ENCODE measurements at regions not wholly inside any gene's neighbourhood (a gene's known extent, or its start where the extent isn't known, plus 50 kb on each side); places are given as distances from the start of the nearest gene placed in this dataset.

DNA sequence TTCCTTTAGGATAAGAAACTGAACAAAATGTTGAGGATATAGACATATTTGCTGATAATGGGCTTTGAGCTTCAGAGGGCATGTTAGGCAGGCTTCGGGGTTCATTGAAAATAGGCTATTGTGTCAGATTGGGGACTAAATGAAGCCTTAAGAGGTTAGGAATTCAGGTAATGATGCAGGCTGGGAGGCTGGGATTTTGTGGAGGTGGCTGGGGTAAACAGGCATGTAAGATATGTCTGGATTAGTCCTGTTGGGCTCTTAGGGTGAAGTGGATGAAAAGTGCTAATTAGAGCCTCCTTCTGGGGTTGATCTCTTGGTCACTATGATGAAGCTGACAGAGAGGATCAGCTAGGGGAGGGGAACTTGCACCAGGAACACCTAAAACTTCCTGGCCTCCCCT lies 80.2 kb upstream of the ESX1 start:
- H3K27ac ChIP-seq (ENCODE audit: low read depth in 1 of 2, low read length in 2 of 2), result no peak overlapping the region
- no peaks in the 10 kb centered on the region for H3K4me1 Mint-ChIP-seq (ENCODE audit: low read depth)
- no peak overlapping the region for H3K4me3 ChIP-seq (ENCODE audit: low read length)
- no peaks in the 10 kb centered on the region for H3K36me3 ChIP-seq (ENCODE audit: insufficient read depth, low read length)
- ChIA-PET CTCF (no interaction called here), POLR2A (no interaction called here)
- no peak overlapping the region for H3K27ac Mint-ChIP-seq
- no peaks in the 10 kb centered on the region for H3K9me3 ChIP-seq (ENCODE audit: control insufficient read depth in 1 of 2, insufficient read depth in 1 of 2, low read length in 2 of 2)
- H3K4me3 Mint-ChIP-seq, result no peak overlapping the region
- H3K36me3 Mint-ChIP-seq (ENCODE audit: low read depth), result no peaks in the 10 kb centered on the region
- H3K27me3 Mint-ChIP-seq, result no peaks in the 10 kb centered on the region
- no peak for TF ChIP-seq CTCF (IDR thresholded peaks at IDR 0.05)
- H3K27me3 ChIP-seq (ENCODE audit: control insufficient read depth in 1 of 2, insufficient read depth in 2 of 2, low read length in 2 of 2), result no peaks in the 10 kb centered on the region
- H3K4me1 ChIP-seq (ENCODE audit: insufficient read depth, low read length), result no peaks in the 10 kb centered on the region
- DNase-seq (no peak), ATAC-seq (ENCODE audit: poor library complexity) (no peak)
- H3K9me3 Mint-ChIP-seq, result no peaks in the 10 kb centered on the region
- intact Hi-C loops (cut with DNase I, micrococcal nuclease), result no loop called here

DNA sequence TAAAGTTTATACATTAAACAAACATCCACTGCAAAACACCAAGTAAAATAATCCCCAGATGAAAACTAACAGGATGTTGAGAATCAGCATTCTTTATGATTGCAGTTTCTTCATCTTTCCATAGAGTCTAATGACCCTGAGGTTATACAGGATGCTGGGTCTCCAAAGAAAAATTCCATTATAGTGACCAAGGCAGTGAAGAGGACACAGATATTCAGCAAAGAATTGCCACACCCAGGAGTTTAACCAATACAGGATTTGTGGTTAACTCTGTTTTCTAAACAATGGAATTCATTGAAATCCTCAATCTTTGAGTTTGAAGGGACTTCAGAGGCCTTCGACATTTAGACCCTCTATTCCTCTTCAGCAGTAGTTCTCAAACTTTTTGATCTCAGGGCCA lies 76.2 kb upstream of the ESX1 start:
- no peaks in the 10 kb centered on the region for H3K4me1 ChIP-seq (ENCODE audit: insufficient read depth, low read length)
- no peak overlapping the region for H3K4me3 Mint-ChIP-seq
- CTCF ChIA-PET, result no interaction called here

GRCh38 chrX:104329731-104330130 lies 75.0 kb upstream of the ESX1 start:
- no peak overlapping the region for H3K4me3 Mint-ChIP-seq
- no peak for DNase-seq
- CTCF ChIA-PET, result no interaction called here
- Histone ChIP-seq H3K27ac (ENCODE audit: low read depth in 1 of 2, low read length in 2 of 2) (no peak overlapping the region), H3K4me1 (ENCODE audit: insufficient read depth, low read length) (no peaks in the 10 kb centered on the region), H3K9me3 (ENCODE audit: control insufficient read depth in 1 of 2, insufficient read depth in 1 of 2, low read length in 2 of 2) (no peaks in the 10 kb centered on the region), H3K36me3 (ENCODE audit: insufficient read depth, low read length) (no peaks in the 10 kb centered on the region), H3K4me3 (ENCODE audit: low read length) (no peak overlapping the region), H3K27me3 (ENCODE audit: control insufficient read depth in 1 of 2, insufficient read depth in 2 of 2, low read length in 2 of 2) (no peaks in the 10 kb centered on the region)
- H3K36me3 Mint-ChIP-seq (ENCODE audit: low read depth), result no peaks in the 10 kb centered on the region
- ATAC-seq (ENCODE audit: poor library complexity), result no peak
- no peak for TF ChIP-seq CTCF (IDR thresholded peaks at IDR 0.05)
- intact Hi-C loops (cut with DNase I, micrococcal nuclease), result no loop called here
- no peak overlapping the region for H3K27ac Mint-ChIP-seq
- H3K27me3 Mint-ChIP-seq, result no peaks in the 10 kb centered on the region
- no peaks in the 10 kb centered on the region for H3K9me3 Mint-ChIP-seq
- no peaks in the 10 kb centered on the region for H3K4me1 Mint-ChIP-seq (ENCODE audit: low read depth)
- POLR2A ChIA-PET, result no interaction called here

More for the DNA sequence above, 76.2 kb upstream of the ESX1 start:
- no peaks in the 10 kb centered on the region for H3K36me3 ChIP-seq (ENCODE audit: insufficient read depth, low read length)
- no peak overlapping the region for H3K27ac ChIP-seq (ENCODE audit: low read depth in 1 of 2, low read length in 2 of 2)
- intact Hi-C loops (cut with DNase I, micrococcal nuclease), result no loop called here
- no peak overlapping the region for H3K4me3 ChIP-seq (ENCODE audit: low read length)
- H3K27me3 ChIP-seq (ENCODE audit: control insufficient read depth in 1 of 2, insufficient read depth in 2 of 2, low read length in 2 of 2), result no peaks in the 10 kb centered on the region
- Mint-ChIP-seq H3K27me3 (no peaks in the 10 kb centered on the region), H3K27ac (no peak overlapping the region), H3K36me3 (ENCODE audit: low read depth) (no peaks in the 10 kb centered on the region), H3K9me3 (no peaks in the 10 kb centered on the region), H3K4me1 (ENCODE audit: low read depth) (no peaks in the 10 kb centered on the region)
- POLR2A ChIA-PET, result no interaction called here
- no peak for ATAC-seq (ENCODE audit: poor library complexity)
- no peak for TF ChIP-seq CTCF (IDR thresholded peaks at IDR 0.05)
- no peaks in the 10 kb centered on the region for H3K9me3 ChIP-seq (ENCODE audit: control insufficient read depth in 1 of 2, insufficient read depth in 1 of 2, low read length in 2 of 2)
- no peak for DNase-seq
